Loucy (cell line): ENCODE measurements at regions not wholly inside any gene's neighbourhood (a gene's known extent, or its start where the extent isn't known, plus 50 kb on each side); places are given as distances from the start of the nearest gene placed in this dataset.

Experiments
- EZH2phosphoT487 ChIP-seq: fragments of 200-600 bp; IDR thresholded peaks from 2 replicates; pipeline ENCODE4 v1.6.1; 2018; ENCODE audit warnings: antibody characterized with exemption, mild to moderate bottlenecking, moderate library complexity, borderline replicate concordance
- TF ChIP-seq, protein P1 (sequence below): fragments of 200-600 bp; sonication (generic); conservative IDR thresholded peaks from 2 replicates; pipeline ENCODE4 v1.5.1; 2014; ENCODE audit warnings: mild to moderate bottlenecking, antibody characterized with exemption, low read length

DNA sequence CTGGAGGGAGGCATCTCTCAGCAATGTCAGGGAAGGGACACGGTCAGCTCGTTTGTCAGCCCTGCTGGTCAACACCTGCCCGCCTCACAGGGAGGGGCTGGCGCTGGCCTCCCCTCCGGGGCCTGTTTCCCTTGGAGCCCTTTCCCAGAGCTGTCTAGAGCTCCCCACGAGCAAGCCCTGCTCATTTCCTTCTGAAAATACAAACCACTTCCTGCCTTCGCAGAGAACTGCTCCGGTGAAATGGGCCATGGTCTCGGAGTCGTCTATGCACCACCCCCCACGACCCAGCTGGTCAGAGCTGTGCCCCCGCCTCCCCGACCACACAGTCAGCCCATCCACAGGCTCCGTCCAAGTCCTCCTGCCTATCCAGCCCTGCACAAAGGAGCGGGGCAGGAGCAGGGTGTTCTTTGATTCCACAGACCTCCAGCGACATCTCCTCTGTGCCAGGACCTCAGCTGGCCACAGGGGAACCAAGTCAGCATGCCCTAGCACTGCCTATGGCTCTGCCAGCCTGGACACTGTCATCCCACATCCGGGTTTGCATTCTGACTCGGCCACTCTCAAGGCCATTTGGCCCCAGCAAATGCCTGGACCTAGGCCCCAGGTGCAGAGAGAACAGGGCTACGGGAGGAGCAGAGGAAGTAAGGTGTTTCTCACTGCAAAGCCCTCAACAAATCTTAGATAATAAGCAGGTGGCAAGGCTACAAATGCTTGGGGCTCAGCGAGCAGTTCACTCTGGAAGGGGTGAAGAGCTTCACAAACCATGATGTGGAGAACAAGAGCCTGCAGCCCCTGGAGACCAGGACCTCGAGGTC is 82.1 kb upstream of the WNT11 start:
- TF ChIP-seq, protein P1, sequence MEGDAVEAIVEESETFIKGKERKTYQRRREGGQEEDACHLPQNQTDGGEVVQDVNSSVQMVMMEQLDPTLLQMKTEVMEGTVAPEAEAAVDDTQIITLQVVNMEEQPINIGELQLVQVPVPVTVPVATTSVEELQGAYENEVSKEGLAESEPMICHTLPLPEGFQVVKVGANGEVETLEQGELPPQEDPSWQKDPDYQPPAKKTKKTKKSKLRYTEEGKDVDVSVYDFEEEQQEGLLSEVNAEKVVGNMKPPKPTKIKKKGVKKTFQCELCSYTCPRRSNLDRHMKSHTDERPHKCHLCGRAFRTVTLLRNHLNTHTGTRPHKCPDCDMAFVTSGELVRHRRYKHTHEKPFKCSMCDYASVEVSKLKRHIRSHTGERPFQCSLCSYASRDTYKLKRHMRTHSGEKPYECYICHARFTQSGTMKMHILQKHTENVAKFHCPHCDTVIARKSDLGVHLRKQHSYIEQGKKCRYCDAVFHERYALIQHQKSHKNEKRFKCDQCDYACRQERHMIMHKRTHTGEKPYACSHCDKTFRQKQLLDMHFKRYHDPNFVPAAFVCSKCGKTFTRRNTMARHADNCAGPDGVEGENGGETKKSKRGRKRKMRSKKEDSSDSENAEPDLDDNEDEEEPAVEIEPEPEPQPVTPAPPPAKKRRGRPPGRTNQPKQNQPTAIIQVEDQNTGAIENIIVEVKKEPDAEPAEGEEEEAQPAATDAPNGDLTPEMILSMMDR: no peak
- no peak for TF ChIP-seq EZH2phosphoT487
